ENCODE measurements at regions not wholly inside any gene's neighbourhood (a gene's known extent, or its start where the extent isn't known, plus 50 kb on each side); places are given as distances from the start of the nearest gene placed in this dataset.

- no peak for TF ChIP-seq CTCF (IDR thresholded peaks at IDR 0.05; ENCODE audit: low read depth, low read length)
- H3K36me3 ChIP-seq, result no peaks in the 10 kb centered on the region
- H3K27ac ChIP-seq, result no peak overlapping the region
- H3K4me3 ChIP-seq (ENCODE audit: low read depth, low read length), result no peak overlapping the region
- H3K9me3 ChIP-seq (ENCODE audit: severe bottlenecking), result no peaks in the 10 kb centered on the region
- DNase-seq, result no peak
- no peaks in the 10 kb centered on the region for H3K27me3 ChIP-seq (ENCODE audit: insufficient read depth, low read depth, severe bottlenecking)
These were observed 407.3 kb downstream of the NXPE2 start for GRCh38 chr11:115085461-115086210.

- no peak for TF ChIP-seq CTCF (IDR thresholded peaks at IDR 0.05; ENCODE audit: low read depth, low read length)
- DNase-seq, result no peak
- Histone ChIP-seq H3K27me3 (ENCODE audit: insufficient read depth, low read depth, severe bottlenecking) (no peaks in the 10 kb centered on the region), H3K9me3 (ENCODE audit: severe bottlenecking) (no peaks in the 10 kb centered on the region), H3K27ac (no peak overlapping the region), H3K4me3 (ENCODE audit: low read depth, low read length) (no peak overlapping the region), H3K36me3 (no peaks in the 10 kb centered on the region)
These were observed 409.5 kb downstream of the NXPE2 start for GRCh38 chr11:115087791-115088190.

- H3K27me3 ChIP-seq (ENCODE audit: insufficient read depth, low read depth, severe bottlenecking), result no peaks in the 10 kb centered on the region
- no peak for DNase-seq
- H3K9me3 ChIP-seq (ENCODE audit: severe bottlenecking), result peaks cover 2% of the 10 kb centered on the region
- H3K27ac ChIP-seq, result no peak overlapping the region
- TF ChIP-seq CTCF (IDR thresholded peaks at IDR 0.05; ENCODE audit: low read depth, low read length), result no peak
- H3K36me3 ChIP-seq, result no peaks in the 10 kb centered on the region
- H3K4me3 ChIP-seq (ENCODE audit: low read depth, low read length), result no peak overlapping the region
These were observed 411.7 kb downstream of the CADM1 start for GRCh38 chr11:115092516-115092915.

- Histone ChIP-seq H3K27me3 (ENCODE audit: insufficient read depth, low read depth, severe bottlenecking) (no peaks in the 10 kb centered on the region), H3K4me3 (ENCODE audit: low read depth, low read length) (no peak overlapping the region), H3K9me3 (ENCODE audit: severe bottlenecking) (peaks cover 2% of the 10 kb centered on the region), H3K27ac (no peak overlapping the region), H3K36me3 (no peaks in the 10 kb centered on the region)
- DNase-seq, result no peak
- no peak for TF ChIP-seq CTCF (IDR thresholded peaks at IDR 0.05; ENCODE audit: low read depth, low read length)
These were observed 406.3 kb downstream of the CADM1 start for GRCh38 chr11:115097796-115098408.

- TF ChIP-seq CTCF (IDR thresholded peaks at IDR 0.05; ENCODE audit: low read depth, low read length), result no peak
These were observed 403.5 kb downstream of the CADM1 start for GRCh38 chr11:115100706-115101105.

More at GRCh38 chr11:115100706-115101105, 403.5 kb downstream of the CADM1 start:
- Histone ChIP-seq H3K27ac (no peak overlapping the region), H3K36me3 (no peaks in the 10 kb centered on the region), H3K4me3 (ENCODE audit: low read depth, low read length) (no peak overlapping the region), H3K27me3 (ENCODE audit: insufficient read depth, low read depth, severe bottlenecking) (no peaks in the 10 kb centered on the region), H3K9me3 (ENCODE audit: severe bottlenecking) (no peaks in the 10 kb centered on the region)
- DNase-seq, result no peak

All from WERI-Rb-1 (cell line).